GM06990 (cell line): ENCODE measurements at regions not wholly inside any gene's neighbourhood (a gene's known extent, or its start where the extent isn't known, plus 50 kb on each side); places are given as distances from the start of the nearest gene placed in this dataset.

Experiments used
- DNase-seq: peaks from one replicate; pipeline ENCODE4 v3.0.0-alpha.2; 2011; ENCODE audit not compliant: insufficient read length; ENCODE audit errors: extremely low read depth
- H3K27me3 ChIP-seq: replicated peaks from 2 replicates; pipeline ENCODE4 v1.6.0; 2011; ENCODE audit warnings: low read length; ENCODE audit not compliant: control insufficient read depth, insufficient read depth
- H3K36me3 ChIP-seq: 2 replicates; pipeline ENCODE4 v1.5.1; 2011; ENCODE audit warnings: low read length; ENCODE audit not compliant: control insufficient read depth, insufficient read depth
- H3K4me3 ChIP-seq: replicated peaks from 2 replicates; pipeline ENCODE4 v1.5.1; 2011; ENCODE audit warnings: low read depth, mild to moderate bottlenecking, control low read depth, low read length
- TF ChIP-seq, protein P1 (sequence below): IDR thresholded peaks from 2 replicates; pipeline ENCODE4 v1.5.1; 2011; ENCODE audit warnings: low read length, control low read depth, mild to moderate bottlenecking, inconsistent platforms; ENCODE audit not compliant: insufficient read depth, poor library complexity, severe bottlenecking

DNA sequence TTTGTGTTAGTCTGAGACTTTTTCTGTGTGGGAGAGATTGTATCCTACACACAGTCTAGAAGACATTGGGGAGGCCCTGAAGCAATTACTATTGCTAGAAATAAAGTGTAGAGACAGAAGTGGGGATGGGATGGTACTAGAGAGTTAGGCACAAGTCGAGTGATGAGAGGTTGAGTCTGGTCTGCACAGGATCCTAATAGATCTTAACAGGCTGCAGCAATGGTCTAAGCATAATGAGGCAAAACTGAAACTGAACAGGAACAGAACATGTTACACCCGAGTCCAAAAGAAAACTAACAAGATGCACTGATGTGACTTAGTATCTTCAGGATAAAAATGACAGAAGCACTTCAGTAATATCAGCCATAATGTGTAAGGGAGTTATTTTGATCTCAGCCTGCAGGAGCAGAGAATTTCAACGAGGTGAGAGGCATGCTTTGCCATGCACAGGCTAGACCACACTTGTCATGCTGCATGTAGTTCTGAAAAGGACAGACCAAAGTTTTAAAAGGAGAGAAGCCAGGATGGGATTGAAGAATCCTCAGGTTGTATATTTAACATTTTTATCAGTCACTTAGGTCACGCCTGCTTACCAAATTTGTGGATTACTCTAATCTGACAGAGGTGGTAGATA is 205.8 kb upstream of the BOD1L1 start:
- H3K27me3 ChIP-seq: no peaks in the 10 kb centered on the region
- no peak for DNase-seq
- TF ChIP-seq, protein P1, sequence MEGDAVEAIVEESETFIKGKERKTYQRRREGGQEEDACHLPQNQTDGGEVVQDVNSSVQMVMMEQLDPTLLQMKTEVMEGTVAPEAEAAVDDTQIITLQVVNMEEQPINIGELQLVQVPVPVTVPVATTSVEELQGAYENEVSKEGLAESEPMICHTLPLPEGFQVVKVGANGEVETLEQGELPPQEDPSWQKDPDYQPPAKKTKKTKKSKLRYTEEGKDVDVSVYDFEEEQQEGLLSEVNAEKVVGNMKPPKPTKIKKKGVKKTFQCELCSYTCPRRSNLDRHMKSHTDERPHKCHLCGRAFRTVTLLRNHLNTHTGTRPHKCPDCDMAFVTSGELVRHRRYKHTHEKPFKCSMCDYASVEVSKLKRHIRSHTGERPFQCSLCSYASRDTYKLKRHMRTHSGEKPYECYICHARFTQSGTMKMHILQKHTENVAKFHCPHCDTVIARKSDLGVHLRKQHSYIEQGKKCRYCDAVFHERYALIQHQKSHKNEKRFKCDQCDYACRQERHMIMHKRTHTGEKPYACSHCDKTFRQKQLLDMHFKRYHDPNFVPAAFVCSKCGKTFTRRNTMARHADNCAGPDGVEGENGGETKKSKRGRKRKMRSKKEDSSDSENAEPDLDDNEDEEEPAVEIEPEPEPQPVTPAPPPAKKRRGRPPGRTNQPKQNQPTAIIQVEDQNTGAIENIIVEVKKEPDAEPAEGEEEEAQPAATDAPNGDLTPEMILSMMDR: no peak
- no peak overlapping the region for H3K4me3 ChIP-seq
- H3K36me3 ChIP-seq: no peaks in the 10 kb centered on the region

DNA sequence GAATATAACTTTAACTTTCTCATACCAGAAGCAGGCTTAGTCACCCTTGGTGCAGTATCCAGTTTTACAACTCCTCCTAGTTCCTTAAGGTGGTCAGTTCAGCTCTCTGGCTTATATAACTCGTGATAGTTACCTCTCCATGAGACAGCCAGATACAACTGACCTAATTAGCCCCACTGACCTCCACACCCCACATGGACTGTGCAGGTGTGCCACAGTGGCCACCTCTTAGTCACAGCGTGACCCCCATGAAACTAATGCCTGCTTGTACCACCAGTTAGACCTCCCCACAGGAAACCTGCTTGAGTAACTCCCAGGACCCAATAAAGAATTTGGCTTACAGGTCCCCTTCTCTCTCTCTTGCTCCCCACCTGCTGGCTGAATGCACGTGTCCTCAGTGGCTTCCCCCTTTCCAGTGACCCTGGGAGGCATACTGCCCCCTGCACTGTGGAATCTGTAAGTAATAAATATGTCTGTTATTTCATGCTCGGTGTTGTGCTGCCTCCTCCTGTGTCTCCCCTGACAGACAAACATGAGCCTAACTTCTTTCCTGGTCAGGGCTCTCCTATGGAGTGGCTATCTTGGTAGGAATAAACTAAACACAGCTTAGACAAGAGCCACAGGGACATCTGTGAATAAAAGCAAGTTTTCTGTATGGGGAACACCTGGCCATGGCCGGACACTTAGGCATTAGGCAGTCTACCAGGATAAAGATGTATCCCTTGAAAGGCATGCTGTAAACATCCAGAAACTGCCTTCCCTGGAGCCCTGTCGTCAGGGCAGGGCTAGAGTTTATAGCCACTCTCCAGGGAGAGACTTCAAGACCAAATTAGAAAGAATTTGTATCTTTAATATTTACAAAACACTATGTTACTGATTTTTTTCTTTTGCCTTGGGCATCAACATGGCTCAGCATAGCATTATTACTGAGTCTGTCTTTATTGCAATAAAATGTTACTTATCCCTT is 209.7 kb upstream of the BOD1L1 start:
- no peak for DNase-seq
- H3K36me3 ChIP-seq: no peaks in the 10 kb centered on the region
- TF ChIP-seq, protein P1: no peak
- no peak overlapping the region for H3K4me3 ChIP-seq
- no peaks in the 10 kb centered on the region for H3K27me3 ChIP-seq

DNA sequence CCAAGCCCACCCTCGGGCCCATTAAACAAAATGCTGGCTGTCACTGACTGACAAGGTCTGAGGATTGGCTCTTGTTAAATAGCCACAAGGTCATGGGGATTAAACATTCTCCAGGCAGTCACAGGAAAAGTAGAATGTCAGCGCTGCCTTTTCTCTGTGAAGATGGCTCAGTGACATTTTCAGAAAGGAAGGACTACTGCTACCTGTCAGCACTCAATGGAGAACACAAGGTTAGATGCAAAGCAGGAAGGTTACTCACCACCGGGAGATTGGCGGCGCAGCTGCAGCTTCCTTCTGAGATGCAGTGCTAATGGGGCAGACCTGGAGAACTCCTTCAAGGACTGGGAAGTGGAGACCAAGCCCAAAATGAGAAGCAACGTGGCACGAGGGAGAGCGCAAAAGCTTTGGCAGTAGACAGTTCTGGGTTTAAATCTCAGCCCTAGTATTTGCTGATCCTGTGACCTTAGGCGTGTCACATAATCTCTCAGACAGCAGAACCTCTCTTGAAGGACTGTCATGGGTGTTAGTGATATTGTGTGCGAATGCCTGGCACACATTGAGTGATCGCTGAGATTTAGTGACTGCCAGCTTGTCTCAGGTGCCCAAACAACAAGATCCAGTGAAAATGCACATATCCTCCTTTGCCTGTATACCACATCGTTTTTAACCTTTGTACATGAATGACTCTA is 213.1 kb upstream of the BOD1L1 start:
- TF ChIP-seq, protein P1: no peak
- Histone ChIP-seq H3K36me3 (no peaks in the 10 kb centered on the region), H3K27me3 (no peaks in the 10 kb centered on the region), H3K4me3 (no peak overlapping the region)
- no peak for DNase-seq

DNA sequence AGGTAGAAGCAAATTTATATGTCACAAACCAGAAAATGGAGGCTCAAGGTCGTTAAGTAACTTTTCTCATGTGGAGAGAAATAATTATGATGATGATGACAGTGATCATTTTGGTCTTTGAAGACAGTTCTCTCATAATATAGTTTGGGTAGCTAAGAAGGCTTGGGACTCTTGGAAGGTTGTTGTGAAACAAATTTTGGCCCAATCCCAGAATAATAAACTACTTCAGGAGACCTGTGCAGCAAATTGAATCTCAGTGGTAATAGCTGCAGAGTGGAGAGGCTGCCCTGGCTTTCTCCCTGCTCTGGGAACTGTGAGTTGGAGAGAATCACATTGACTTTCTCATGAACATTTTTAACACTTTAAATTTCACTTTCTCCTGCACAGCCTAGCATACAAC is 217.2 kb upstream of the BOD1L1 start:
- Histone ChIP-seq H3K27me3 (no peaks in the 10 kb centered on the region), H3K36me3 (no peaks in the 10 kb centered on the region), H3K4me3 (no peak overlapping the region)
- no peak for DNase-seq
- TF ChIP-seq, protein P1: no peak

DNA sequence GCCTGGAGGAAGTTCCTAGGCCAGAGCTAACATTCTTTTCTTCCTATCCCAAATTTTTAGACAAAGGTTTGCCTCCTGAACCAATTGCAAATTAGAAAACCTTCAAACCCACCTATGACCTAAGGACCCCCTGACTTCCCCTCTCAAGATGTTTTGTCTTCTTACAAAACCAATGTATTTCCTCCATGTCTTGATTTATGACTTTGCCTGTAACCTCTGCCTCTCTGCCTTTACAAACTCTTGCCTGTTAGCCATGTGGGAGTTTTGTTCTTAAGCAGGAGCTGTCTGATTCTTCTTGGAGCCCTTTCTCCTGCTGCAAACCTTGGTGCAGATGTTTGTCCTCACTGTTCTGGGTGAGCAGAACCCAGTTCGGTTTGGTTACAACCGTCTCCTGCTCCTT is 222.3 kb upstream of the BOD1L1 start:
- Histone ChIP-seq H3K27me3 (no peaks in the 10 kb centered on the region), H3K4me3 (no peak overlapping the region), H3K36me3 (no peaks in the 10 kb centered on the region)
- no peak for DNase-seq
- TF ChIP-seq, protein P1: no peak
